K562 (cell line): ENCODE measurements at regions not wholly inside any gene's neighbourhood (a gene's known extent, or its start where the extent isn't known, plus 50 kb on each side); places are given as distances from the start of the nearest gene placed in this dataset.
"Not testable (repeated sequence)": the region's sequence is repeated elsewhere in the genome, so short reads cannot be mapped to it uniquely, and the experiment has no call there.

ENCODE experiments used
- ATAC-seq: fragments of 200-7000 bp; cut with Tn5 transposase; 3 replicates; pipeline ENCODE4 v1.9.1; 2020; ENCODE audit warnings: moderate library complexity
- BruUV-seq: library from RNA; stranded (reverse); fragments of 400-500 nt; replicated peaks from 2 replicates; lab custom pipeline; 2021; lab: Mats Ljungman, UMichigan
- CTCF ChIA-PET: fragments of 300-600 bp; formaldehyde crosslinking; extraction: SDS; loops from one replicate; lab custom pipeline; 2021; ENCODE audit warnings: low intra/inter-chr PET ratio; lab: Yijun Ruan, JAX
- POLR2A ChIA-PET: fragments of 300-600, 350-650 bp; sonication (Branson Sonifier 250); formaldehyde crosslinking; extraction: SDS; loops from one replicate; lab custom pipeline; 2021; ENCODE audit warnings: antibody characterized with exemption, inconsistent platforms; lab: Yijun Ruan, JAX
- DNase-seq, 4 experiments: peaks; one replicate each; pipeline versions ENCODE4 v3.0.0 to v3.0.0-alpha.2; 2011 to 2018; ENCODE audit warnings: low spot score in 3 of 4, mixed read lengths in 3 of 4; ENCODE audit errors: extremely low read depth in 1 of 4
- FAIRE-seq: peaks from 2 replicates; lab custom pipeline; 2011; peaks lifted over from hg19 to GRCh38; lab: Jason Lieb, UNC
- H2AFZ ChIP-seq: 2 replicates; pipeline ENCODE4 v1.6.0; 2011; ENCODE audit warnings: low read depth, low read length, control low read depth, inconsistent platforms
- H3K27ac ChIP-seq: fragments of 200-600 bp; 3 replicates; pipeline ENCODE4 v1.8.0; 2011; ENCODE audit warnings: low read depth, mild to moderate bottlenecking, control low read depth, inconsistent platforms, low read length, moderate library complexity, mixed read lengths; ENCODE audit errors: extremely low read depth
- H3K27me3 ChIP-seq, 2 experiments: fragments of 300-600 bp in 1 of 2; 2 replicates in 1 of 2; 3 replicates in 1 of 2; pipeline versions ENCODE4 v1.6.0 to v1.8.0; 2011; ENCODE audit warnings: inconsistent platforms in 2 of 2, low read length in 2 of 2, mild to moderate bottlenecking in 1 of 2, mixed read lengths in 1 of 2, moderate library complexity in 1 of 2; ENCODE audit not compliant: control insufficient read depth in 2 of 2, insufficient read depth in 2 of 2
- H3K36me3 ChIP-seq: fragments of 300-600 bp; 3 replicates; pipeline ENCODE4 v1.8.0; 2011; ENCODE audit warnings: mild to moderate bottlenecking, low read length, inconsistent platforms; ENCODE audit not compliant: control insufficient read depth, insufficient read depth
- H3K4me1 ChIP-seq, 2 experiments: fragments of 200-600 bp in 1 of 2; replicated peaks in 1 of 2; 2 replicates in 1 of 2; 3 replicates in 1 of 2; pipeline versions ENCODE4 v1.5.1 to v1.8.0; 2011; ENCODE audit warnings: inconsistent platforms in 2 of 2, low read length in 2 of 2, mild to moderate bottlenecking in 1 of 2, mixed read lengths in 1 of 2, moderate library complexity in 1 of 2; ENCODE audit not compliant: control insufficient read depth in 2 of 2, insufficient read depth in 2 of 2
- H3K4me2 ChIP-seq: 2 replicates; pipeline ENCODE4 v1.6.1; 2011; ENCODE audit warnings: low read length, control low read depth, inconsistent platforms, mixed read lengths; ENCODE audit not compliant: insufficient read depth
- H3K4me3 ChIP-seq: fragments of 200-600 bp; sonication (generic), shearing (Covaris generic); 2 replicates; pipeline ENCODE4 v1.5.1; 2016; ENCODE audit warnings: control low read depth, inconsistent platforms
- H3K79me2 ChIP-seq: fragments of 200-600 bp; 3 replicates; pipeline ENCODE4 v1.8.0; 2011; ENCODE audit warnings: low read length, inconsistent platforms; ENCODE audit not compliant: control insufficient read depth, insufficient read depth
- H3K9ac ChIP-seq, 2 experiments: 2 replicates each; pipeline versions ENCODE4 v1.6.0 to v1.6.1; 2011; ENCODE audit warnings: low read depth in 2 of 2, low read length in 2 of 2, control low read depth in 1 of 2, inconsistent platforms in 1 of 2, mild to moderate bottlenecking in 1 of 2, mixed read lengths in 1 of 2; ENCODE audit not compliant: insufficient read depth in 1 of 2
- H3K9me1 ChIP-seq: one replicate; pipeline ENCODE4 v1.6.0; 2011; ENCODE audit warnings: inconsistent platforms, mild to moderate bottlenecking, low read length, moderate library complexity; ENCODE audit not compliant: control insufficient read depth, insufficient read depth
- H3K9me3 ChIP-seq: replicated peaks from 2 replicates; pipeline ENCODE4 v1.5.1; 2011; ENCODE audit warnings: low read depth, low read length, inconsistent platforms; ENCODE audit not compliant: control insufficient read depth, insufficient read depth
- H4K20me1 ChIP-seq: replicated peaks from 2 replicates; pipeline ENCODE4 v1.6.1; 2011; ENCODE audit warnings: low read length, inconsistent platforms, mixed read lengths; ENCODE audit not compliant: control insufficient read depth, insufficient read depth
- WGBS: fragments of 100-300 bp; shearing (Covaris generic); methylation state at CpG from one replicate; pipeline ENCODE4 v1.1.6; 2016; ENCODE audit warnings: low coverage, mixed read lengths; ENCODE audit not compliant: insufficient coverage; ENCODE audit errors: missing lambda C conversion rate; 5-methylcytosine and 5-hydroxymethylcytosine counted together
- in situ Hi-C: fragments of 300-500 bp; cut with MboI; formaldehyde crosslinking; loops from 4 replicates; pipeline ENCODE4 v1.15.0; 2018; ENCODE audit warnings: inconsistent platforms, mixed read lengths
- intact Hi-C: fragments of 100-400 bp; cut with micrococcal nuclease; formaldehyde crosslinking; loops from 2 replicates; pipeline ENCODE4 v1.14.2; 2022

GRCh38 chr2:87315183-87315902 lies 293.7 kb upstream of the PLGLB1 start:
- H3K27ac ChIP-seq, H3K9me1 ChIP-seq, H3K36me3 ChIP-seq, H3K9me3 ChIP-seq, DNase-seq, BruUV-seq, CTCF ChIA-PET, H3K4me3 ChIP-seq, FAIRE-seq, POLR2A ChIA-PET, H3K4me1 ChIP-seq, H2AFZ ChIP-seq, H4K20me1 ChIP-seq, H3K4me2 ChIP-seq, in situ Hi-C loops, H3K79me2 ChIP-seq, ATAC-seq, H3K9ac ChIP-seq, H3K27me3 ChIP-seq, intact Hi-C loops: not testable (repeated sequence)
- 6% methylated on average over 4 of the region's 6 CpGs for WGBS

GRCh38 chr2:87317193-87317592 lies 295.5 kb upstream of the PLGLB1 start:
- H3K79me2 ChIP-seq, ATAC-seq, H3K4me2 ChIP-seq, H4K20me1 ChIP-seq, H3K9ac ChIP-seq, DNase-seq, POLR2A ChIA-PET, BruUV-seq, H3K27me3 ChIP-seq, H3K9me3 ChIP-seq, H2AFZ ChIP-seq, H3K4me1 ChIP-seq, H3K9me1 ChIP-seq, H3K4me3 ChIP-seq, FAIRE-seq, intact Hi-C loops, in situ Hi-C loops, CTCF ChIA-PET, H3K27ac ChIP-seq, H3K36me3 ChIP-seq: not testable (repeated sequence)
- WGBS = no CpG with 5 or more reads among the region's 1 CpG

GRCh38 chr2:87318814-87319491 lies 297.3 kb upstream of the PLGLB1 start:
- H3K4me2 ChIP-seq, CTCF ChIA-PET, H3K79me2 ChIP-seq, H3K4me1 ChIP-seq, H3K27me3 ChIP-seq, H3K27ac ChIP-seq, FAIRE-seq, DNase-seq, H3K9me1 ChIP-seq, H2AFZ ChIP-seq, H3K9me3 ChIP-seq, H3K9ac ChIP-seq, intact Hi-C loops, in situ Hi-C loops, H3K36me3 ChIP-seq, BruUV-seq, H3K4me3 ChIP-seq, POLR2A ChIA-PET, H4K20me1 ChIP-seq, ATAC-seq: not testable (repeated sequence)
- WGBS = 0% methylated on average over 1 of the region's 2 CpGs

DNA sequence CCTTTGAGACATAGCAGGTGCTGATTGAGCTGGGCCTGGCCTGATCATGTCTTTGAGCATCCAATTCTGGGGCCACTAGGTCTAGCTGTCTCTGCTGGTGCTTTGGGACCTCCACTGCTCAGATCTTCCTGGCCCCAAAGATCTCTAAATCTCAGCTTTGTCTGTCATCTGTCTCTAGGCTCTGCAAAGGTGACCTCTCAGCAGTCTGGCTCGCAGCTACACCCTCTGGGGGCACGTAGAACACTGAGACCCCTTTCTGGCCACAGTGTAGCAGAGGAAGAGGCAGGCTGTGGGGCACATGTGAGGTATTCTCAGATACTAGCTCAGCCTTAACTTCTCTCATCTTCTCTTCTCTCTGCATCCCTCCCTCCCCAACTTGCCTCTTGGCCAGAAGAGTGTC lies 298.1 kb upstream of the PLGLB1 start:
- POLR2A ChIA-PET, in situ Hi-C loops, ATAC-seq, H3K9me1 ChIP-seq, H3K36me3 ChIP-seq, H3K4me1 ChIP-seq, H3K9ac ChIP-seq, H2AFZ ChIP-seq, BruUV-seq, H3K9me3 ChIP-seq, H3K4me2 ChIP-seq, H4K20me1 ChIP-seq, H3K4me3 ChIP-seq, H3K27ac ChIP-seq, DNase-seq, intact Hi-C loops, H3K27me3 ChIP-seq, CTCF ChIA-PET, H3K79me2 ChIP-seq, FAIRE-seq: not testable (repeated sequence)
- WGBS = 10% methylated on average over 2 of the region's 2 CpGs
